ENCODE measurements at regions not wholly inside any gene's neighbourhood (a gene's known extent, or its start where the extent isn't known, plus 50 kb on each side); places are given as distances from the start of the nearest gene placed in this dataset.

DNA sequence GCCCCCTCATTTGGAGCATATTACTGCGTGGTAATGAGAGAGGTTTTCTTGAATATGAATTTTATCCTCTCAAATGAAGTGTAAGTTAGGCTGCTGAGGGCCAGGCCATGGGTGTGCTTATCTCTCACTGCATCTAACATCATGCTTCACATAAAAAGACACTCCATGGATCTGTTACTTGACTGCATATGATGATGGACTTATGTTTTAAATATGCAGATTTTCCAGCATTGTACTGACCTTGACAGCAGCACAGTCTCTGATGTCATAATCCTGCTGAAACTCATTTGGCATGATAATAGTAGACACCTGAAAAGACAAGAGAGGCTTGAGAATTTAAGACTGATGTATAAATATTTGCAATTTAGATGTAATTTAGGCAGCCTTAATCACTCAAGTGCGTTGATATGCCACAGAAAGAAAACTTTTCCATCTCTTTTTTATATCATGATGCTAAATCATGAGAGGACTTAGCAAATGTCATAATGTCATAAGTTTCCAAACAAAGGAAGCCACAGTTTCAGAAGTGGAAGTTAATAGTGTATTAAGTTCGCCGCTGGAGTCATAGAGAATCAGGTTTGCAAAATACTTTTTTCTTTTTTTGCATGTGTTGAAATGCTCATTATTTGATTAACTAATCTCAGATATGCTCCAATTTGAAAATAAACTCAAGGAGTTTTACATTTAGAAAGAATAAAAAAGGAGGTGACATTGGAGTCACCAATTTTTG, 62.7 kb upstream of the CD302 start:
- Histone ChIP-seq H3K27me3 (no peaks in the 10 kb centered on the region), H3K27ac (no peak overlapping the region), H3K4me3 (no peak overlapping the region), H3K36me3 (peaks cover 0 to 6% (median 0%) of the 10 kb centered on the region in 9 donors), H3K9me3 (peaks cover 0 to 8% (median 0%) of the 10 kb centered on the region in 11 donors), H3K4me1 (peaks cover 0 to 3% (median 0%) of the 10 kb centered on the region in 9 donors)
- TF ChIP-seq, protein P1, sequence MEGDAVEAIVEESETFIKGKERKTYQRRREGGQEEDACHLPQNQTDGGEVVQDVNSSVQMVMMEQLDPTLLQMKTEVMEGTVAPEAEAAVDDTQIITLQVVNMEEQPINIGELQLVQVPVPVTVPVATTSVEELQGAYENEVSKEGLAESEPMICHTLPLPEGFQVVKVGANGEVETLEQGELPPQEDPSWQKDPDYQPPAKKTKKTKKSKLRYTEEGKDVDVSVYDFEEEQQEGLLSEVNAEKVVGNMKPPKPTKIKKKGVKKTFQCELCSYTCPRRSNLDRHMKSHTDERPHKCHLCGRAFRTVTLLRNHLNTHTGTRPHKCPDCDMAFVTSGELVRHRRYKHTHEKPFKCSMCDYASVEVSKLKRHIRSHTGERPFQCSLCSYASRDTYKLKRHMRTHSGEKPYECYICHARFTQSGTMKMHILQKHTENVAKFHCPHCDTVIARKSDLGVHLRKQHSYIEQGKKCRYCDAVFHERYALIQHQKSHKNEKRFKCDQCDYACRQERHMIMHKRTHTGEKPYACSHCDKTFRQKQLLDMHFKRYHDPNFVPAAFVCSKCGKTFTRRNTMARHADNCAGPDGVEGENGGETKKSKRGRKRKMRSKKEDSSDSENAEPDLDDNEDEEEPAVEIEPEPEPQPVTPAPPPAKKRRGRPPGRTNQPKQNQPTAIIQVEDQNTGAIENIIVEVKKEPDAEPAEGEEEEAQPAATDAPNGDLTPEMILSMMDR (IDR thresholded peaks at IDR 0.05) = no peak
- 85 to 87% methylated on average over 4 of the region's 4 CpGs for WGBS, 2 donors
- DNase-seq (no peak), ATAC-seq (no peak)
- intact Hi-C loops (cut with DNase I) = no loop called here

DNA sequence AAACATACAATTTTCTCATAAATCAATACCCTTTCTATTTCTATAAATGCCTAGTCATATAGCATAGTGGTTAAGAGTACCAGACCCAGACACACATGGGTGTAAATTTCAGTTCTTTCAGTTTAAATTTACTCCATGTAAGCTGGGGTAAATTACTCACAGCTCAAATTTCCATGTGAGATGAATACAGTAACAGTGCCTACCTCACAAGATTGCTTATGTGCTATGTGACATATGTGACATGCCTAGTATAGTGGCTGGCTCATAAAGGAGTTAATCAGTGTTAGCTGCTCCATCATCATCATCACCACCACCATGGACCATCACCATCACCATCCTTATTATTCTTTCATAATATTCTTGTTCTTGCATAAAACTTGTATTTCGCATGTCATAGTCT, 61.6 kb upstream of the CD302 start:
- WGBS, 2 donors = 91 to 95% methylated on average over 1 of the region's 1 CpG
- intact Hi-C loops (cut with DNase I) = no loop called here
- H3K27ac ChIP-seq = no peak overlapping the region

DNA sequence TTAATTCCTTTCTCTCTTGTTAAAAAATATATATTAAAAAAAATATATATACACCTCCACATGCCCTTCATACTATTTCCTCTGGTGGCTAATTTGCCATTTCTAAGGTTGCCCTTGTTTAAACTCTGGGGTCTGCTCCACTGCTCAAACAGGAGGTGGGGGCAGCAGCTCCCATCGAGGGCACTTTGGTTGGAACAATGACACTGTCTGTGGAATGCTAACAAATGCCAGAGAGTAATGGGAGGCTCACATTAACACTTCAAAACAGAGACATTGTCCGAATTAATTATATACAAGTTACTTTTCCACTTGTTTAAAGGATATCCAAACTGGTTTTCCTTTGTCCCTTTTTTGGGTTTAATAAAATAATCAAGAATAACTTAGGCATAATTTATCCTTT, 58.8 kb upstream of the CD302 start:
- ATAC-seq (no peak), DNase-seq (no peak)
- Histone ChIP-seq H3K27ac (no peak overlapping the region), H3K9me3 (no peaks in the 10 kb centered on the region), H3K36me3 (peaks cover 0 to 20% (median 0%) of the 10 kb centered on the region in 9 donors), H3K4me3 (no peak overlapping the region), H3K4me1 (peaks cover 0 to 16% (median 0%) of the 10 kb centered on the region in 9 donors), H3K27me3 (no peaks in the 10 kb centered on the region)
- TF ChIP-seq, protein P1 (IDR thresholded peaks at IDR 0.05) = no peak
- 41 to 53% methylated on average over 2 of the region's 2 CpGs for WGBS, 2 donors
- intact Hi-C loops (cut with DNase I) = no loop called here

More for the DNA sequence above, 61.6 kb upstream of the CD302 start:
- peaks cover 0 to 13% (median 0%) of the 10 kb centered on the region in 9 donors for H3K4me1 ChIP-seq
- H3K4me3 ChIP-seq = no peak overlapping the region
- no peaks in the 10 kb centered on the region for H3K27me3 ChIP-seq
- DNase-seq (no peak), ATAC-seq (no peak)
- TF ChIP-seq, protein P1 (IDR thresholded peaks at IDR 0.05) = no peak
- peaks cover 0 to 6% (median 0%) of the 10 kb centered on the region in 9 donors for H3K36me3 ChIP-seq
- peaks cover 0 to 6% (median 0%) of the 10 kb centered on the region in 11 donors for H3K9me3 ChIP-seq

DNA sequence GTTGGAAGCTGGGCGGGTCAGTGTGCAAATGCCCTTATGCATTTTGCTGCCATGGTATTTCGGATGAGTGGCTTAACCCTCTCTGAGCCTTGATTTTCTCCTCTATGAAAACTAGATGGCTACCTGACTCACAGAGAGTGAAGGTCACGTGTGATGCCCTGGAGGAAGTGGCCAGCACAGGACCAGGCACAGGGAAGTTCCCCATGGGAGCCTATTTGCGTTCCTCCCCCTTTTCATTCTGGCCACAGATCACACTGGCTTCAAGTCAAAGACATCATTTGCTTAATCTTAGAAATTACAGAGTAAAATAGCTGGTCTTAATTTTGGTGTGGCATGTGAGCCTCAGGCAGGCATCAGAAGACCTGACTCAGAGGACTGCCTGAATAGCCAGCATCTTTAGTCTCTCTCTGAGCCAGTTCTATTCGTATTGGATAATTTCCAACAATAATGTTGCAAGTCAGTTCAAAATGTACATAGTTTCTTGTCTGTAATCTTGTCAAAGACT, 57.6 kb upstream of the CD302 start:
- Histone ChIP-seq H3K27me3 (no peaks in the 10 kb centered on the region), H3K4me1 (peaks cover 0 to 16% (median 0%) of the 10 kb centered on the region in 9 donors), H3K9me3 (no peaks in the 10 kb centered on the region), H3K4me3 (no peak overlapping the region), H3K36me3 (peaks cover 0 to 27% (median 0%) of the 10 kb centered on the region in 9 donors), H3K27ac (no peak overlapping the region)
- DNase-seq = no peak
- intact Hi-C loops (cut with DNase I) = no loop called here
- WGBS, 2 donors = 76 to 86% methylated on average over 5 of the region's 5 CpGs
- TF ChIP-seq, protein P1 (IDR thresholded peaks at IDR 0.05) = no peak
- ATAC-seq = peak in 1 of 8 donors; percentile 53

Measured in heart right ventricle (tissue), 16 donors.